OCI-LY7 (cell line): ENCODE measurements at regions not wholly inside any gene's neighbourhood (a gene's known extent, or its start where the extent isn't known, plus 50 kb on each side); places are given as distances from the start of the nearest gene placed in this dataset.

ENCODE experiments used
- BruUV-seq: library from RNA; stranded (reverse); fragments of 400-500 nt; replicated peaks from 2 replicates; lab custom pipeline; 2021; lab: Mats Ljungman, UMichigan
- CTCF ChIA-PET: fragments of 300-600 bp; sonication (Branson Sonifier 250); formaldehyde crosslinking; loops from one replicate; lab custom pipeline; 2022; ENCODE audit warnings: antibody characterized with exemption; ENCODE audit not compliant: unreplicated experiment; lab: Charles Lee
- POLR2A ChIA-PET: fragments of 300-600 bp; sonication (Branson Sonifier 250); formaldehyde crosslinking; loops from one replicate; lab custom pipeline; 2022; ENCODE audit warnings: antibody characterized with exemption; lab: Charles Lee
- DNase-seq: peaks from one replicate; pipeline ENCODE4 v3.0.0-alpha.2; 2015; ENCODE audit warnings: low spot score
- H2AFZ ChIP-seq: fragments of 200-600 bp; sonication (generic), shearing (Covaris generic); 2 replicates; pipeline ENCODE4 v1.6.1; 2014; ENCODE audit warnings: mild to moderate bottlenecking, antibody characterized with exemption, low read length, moderate library complexity
- H3K27ac ChIP-seq: fragments of 200-600 bp; sonication (generic); 2 replicates; pipeline ENCODE4 v1.5.1; 2014; ENCODE audit warnings: mixed run types, low read depth, mild to moderate bottlenecking, moderate library complexity, low read length, inconsistent platforms; ENCODE audit not compliant: poor library complexity, severe bottlenecking
- H3K36me3 ChIP-seq: fragments of 200-600 bp; sonication (generic); 2 replicates; pipeline ENCODE4 v1.6.1; 2014; ENCODE audit warnings: mild to moderate bottlenecking, antibody characterized with exemption, low read length, moderate library complexity, mixed read lengths; ENCODE audit not compliant: insufficient read depth
- H3K4me1 ChIP-seq: fragments of 200-600 bp; sonication (generic); 2 replicates; pipeline ENCODE4 v1.5.1; 2014; ENCODE audit warnings: mild to moderate bottlenecking, low read length; ENCODE audit not compliant: insufficient read depth, poor library complexity, severe bottlenecking
- H3K4me2 ChIP-seq: fragments of 200-600 bp; sonication (generic); 2 replicates; pipeline ENCODE4 v1.6.1; 2014; ENCODE audit warnings: mild to moderate bottlenecking, low read length
- H3K4me3 ChIP-seq: fragments of 200-600 bp; sonication (generic); 2 replicates; pipeline ENCODE4 v1.5.1; 2014; ENCODE audit warnings: mild to moderate bottlenecking, low read depth, low read length; ENCODE audit not compliant: poor library complexity, severe bottlenecking
- H3K79me2 ChIP-seq: fragments of 200-600 bp; sonication (generic); 2 replicates; pipeline ENCODE4 v1.6.1; 2016; ENCODE audit warnings: low read depth, mild to moderate bottlenecking, low read length, moderate library complexity, mixed read lengths; ENCODE audit not compliant: insufficient read depth
- H3K9me2 ChIP-seq: fragments of 200-600 bp; sonication (generic); 2 replicates; pipeline ENCODE4 v1.6.1; 2016; ENCODE audit warnings: mild to moderate bottlenecking, low read length, mixed read lengths; ENCODE audit not compliant: insufficient read depth
- H3K9me3 ChIP-seq: fragments of 200-600 bp; sonication (generic); 2 replicates; pipeline ENCODE4 v1.6.1; 2014; ENCODE audit warnings: mild to moderate bottlenecking, mixed run types, low read length, mixed read lengths
- H4K20me1 ChIP-seq: fragments of 200-600 bp; sonication (generic); 2 replicates; pipeline ENCODE4 v1.6.1; 2014; ENCODE audit warnings: mild to moderate bottlenecking, antibody characterized with exemption, low read length, moderate library complexity, mixed read lengths; ENCODE audit not compliant: insufficient read depth
- EZH2phosphoT487 ChIP-seq: fragments of 200-600 bp; sonication (generic); IDR thresholded peaks from 2 replicates; pipeline ENCODE4 v1.6.1; 2018; ENCODE audit warnings: low read depth, borderline replicate concordance, mild to moderate bottlenecking, mixed run types, antibody characterized with exemption, low read length, moderate library complexity, mixed read lengths
- intact Hi-C: fragments of 100-400 bp; cut with micrococcal nuclease; formaldehyde crosslinking; loops from one replicate; pipeline ENCODE4 v1.10.0; 2022; ENCODE audit not compliant: unreplicated experiment
- TF ChIP-seq, protein P1 (sequence below): fragments of 200-600 bp; sonication (generic); conservative IDR thresholded peaks from 2 replicates; pipeline ENCODE4 v1.5.1; 2014; ENCODE audit warnings: mild to moderate bottlenecking, antibody characterized with exemption, low read length, moderate library complexity, mixed read lengths

DNA sequence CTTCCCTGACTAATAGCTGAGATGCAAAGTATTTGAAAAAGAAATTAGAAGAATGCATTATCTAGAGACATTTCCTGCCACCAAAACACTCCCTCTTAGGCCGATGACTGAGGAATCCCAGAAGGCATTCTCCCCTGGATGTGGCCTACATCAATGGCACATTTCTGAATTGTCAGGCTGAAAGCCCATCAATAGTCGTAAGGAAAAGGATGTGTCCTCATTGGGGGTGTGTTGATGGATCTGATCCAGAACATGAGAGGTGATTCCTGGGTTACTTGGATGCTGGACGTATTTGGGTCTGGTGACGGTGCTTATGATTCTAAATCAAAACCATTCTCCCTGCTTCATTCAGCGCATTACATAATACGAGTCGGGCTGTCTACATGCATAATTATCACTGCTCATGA lies 216.9 kb upstream of the CDIN1 start:
- H3K9me3 ChIP-seq = no peaks in the 10 kb centered on the region
- DNase-seq = no peak
- H3K79me2 ChIP-seq = no peaks in the 10 kb centered on the region
- H3K9me2 ChIP-seq = no peaks in the 10 kb centered on the region
- ChIA-PET POLR2A (no interaction called here), CTCF (no interaction called here)
- no peaks in the 10 kb centered on the region for H3K4me1 ChIP-seq
- H3K27ac ChIP-seq = no peak overlapping the region
- no peaks in the 10 kb centered on the region for H3K36me3 ChIP-seq
- H2AFZ ChIP-seq = no peak overlapping the region
- intact Hi-C loops = no loop called here
- TF ChIP-seq, protein P1, sequence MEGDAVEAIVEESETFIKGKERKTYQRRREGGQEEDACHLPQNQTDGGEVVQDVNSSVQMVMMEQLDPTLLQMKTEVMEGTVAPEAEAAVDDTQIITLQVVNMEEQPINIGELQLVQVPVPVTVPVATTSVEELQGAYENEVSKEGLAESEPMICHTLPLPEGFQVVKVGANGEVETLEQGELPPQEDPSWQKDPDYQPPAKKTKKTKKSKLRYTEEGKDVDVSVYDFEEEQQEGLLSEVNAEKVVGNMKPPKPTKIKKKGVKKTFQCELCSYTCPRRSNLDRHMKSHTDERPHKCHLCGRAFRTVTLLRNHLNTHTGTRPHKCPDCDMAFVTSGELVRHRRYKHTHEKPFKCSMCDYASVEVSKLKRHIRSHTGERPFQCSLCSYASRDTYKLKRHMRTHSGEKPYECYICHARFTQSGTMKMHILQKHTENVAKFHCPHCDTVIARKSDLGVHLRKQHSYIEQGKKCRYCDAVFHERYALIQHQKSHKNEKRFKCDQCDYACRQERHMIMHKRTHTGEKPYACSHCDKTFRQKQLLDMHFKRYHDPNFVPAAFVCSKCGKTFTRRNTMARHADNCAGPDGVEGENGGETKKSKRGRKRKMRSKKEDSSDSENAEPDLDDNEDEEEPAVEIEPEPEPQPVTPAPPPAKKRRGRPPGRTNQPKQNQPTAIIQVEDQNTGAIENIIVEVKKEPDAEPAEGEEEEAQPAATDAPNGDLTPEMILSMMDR = no peak
- TF ChIP-seq EZH2phosphoT487 = no peak
- H4K20me1 ChIP-seq = no peaks in the 10 kb centered on the region
- BruUV-seq = no TSS peak
- no peak overlapping the region for H3K4me3 ChIP-seq
- no peak overlapping the region for H3K4me2 ChIP-seq

DNA sequence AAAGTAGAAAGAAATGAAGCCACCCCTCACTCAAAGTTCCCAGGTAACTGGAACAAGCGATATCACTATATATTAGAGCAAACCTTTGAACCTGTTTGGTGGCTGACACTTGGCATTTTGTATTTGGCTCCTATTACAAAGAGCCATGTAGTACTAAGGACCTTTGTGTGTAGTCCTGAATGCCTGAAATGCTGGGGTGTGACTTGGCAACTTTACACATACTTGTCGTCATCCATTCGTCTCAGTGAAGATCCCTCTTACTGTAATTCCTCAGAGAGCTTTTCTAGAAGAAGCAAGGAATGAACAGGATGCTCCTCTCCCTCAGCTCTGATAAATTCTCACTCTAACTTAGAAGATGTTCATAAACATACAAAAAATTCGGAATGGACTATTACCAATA lies 216.1 kb upstream of the CDIN1 start:
- no peaks in the 10 kb centered on the region for H3K79me2 ChIP-seq
- H2AFZ ChIP-seq = no peak overlapping the region
- POLR2A ChIA-PET = no interaction called here
- no peaks in the 10 kb centered on the region for H4K20me1 ChIP-seq
- H3K4me1 ChIP-seq = no peaks in the 10 kb centered on the region
- intact Hi-C loops = no loop called here
- no peak for TF ChIP-seq EZH2phosphoT487
- TF ChIP-seq, protein P1 = no peak
- H3K27ac ChIP-seq = no peak overlapping the region
- no peak overlapping the region for H3K4me3 ChIP-seq
- no peaks in the 10 kb centered on the region for H3K36me3 ChIP-seq
- DNase-seq = no peak
- no peaks in the 10 kb centered on the region for H3K9me3 ChIP-seq
- no peak overlapping the region for H3K4me2 ChIP-seq
- CTCF ChIA-PET = no interaction called here
- H3K9me2 ChIP-seq = no peaks in the 10 kb centered on the region
- no TSS peak for BruUV-seq

GRCh38 chr15:36364377-36364776 lies 215.0 kb upstream of the CDIN1 start:
- no peak for TF ChIP-seq EZH2phosphoT487
- TF ChIP-seq, protein P1 = no peak
- no peak for DNase-seq
- Histone ChIP-seq H3K36me3 (no peaks in the 10 kb centered on the region), H3K9me2 (no peaks in the 10 kb centered on the region), H3K4me3 (no peak overlapping the region), H3K4me1 (no peaks in the 10 kb centered on the region), H3K27ac (no peak overlapping the region), H4K20me1 (no peaks in the 10 kb centered on the region), H2AFZ (no peak overlapping the region), H3K9me3 (no peaks in the 10 kb centered on the region), H3K4me2 (no peak overlapping the region), H3K79me2 (no peaks in the 10 kb centered on the region)
- ChIA-PET POLR2A (interaction anchor here (0.7 kb wide), 1 partner anchor 277 kb away, joined by 3 read pairs; no protein-coding TSS in a partner anchor), CTCF (no interaction called here)
- no TSS peak for BruUV-seq
- intact Hi-C loops = no loop called here
